HCT116 (cell line): ENCODE measurements at regions not wholly inside any gene's neighbourhood (a gene's known extent, or its start where the extent isn't known, plus 50 kb on each side); places are given as distances from the start of the nearest gene placed in this dataset.

ENCODE experiments used
- ATAC-seq: fragments of 200-7000 bp; cut with Tn5 transposase; 2 replicates; pipeline ENCODE4 v1.9.1; 2020; ENCODE audit warnings: mild to moderate bottlenecking, moderate library complexity
- BruUV-seq: library from RNA; stranded (reverse); fragments of 400-500 nt; replicated peaks from 2 replicates; lab custom pipeline; 2021; lab: Mats Ljungman, UMichigan
- CTCF ChIA-PET: fragments of 300-600 bp; sonication (Branson Sonifier 250); formaldehyde crosslinking; loops from one replicate; lab custom pipeline; 2021; ENCODE audit warnings: antibody characterized with exemption; lab: Charles Lee
- POLR2A ChIA-PET: fragments of 300-600, 350-600 bp; sonication (Branson Sonifier 250); formaldehyde crosslinking; loops from one replicate; lab custom pipeline; 2021; ENCODE audit warnings: antibody characterized with exemption; lab: Charles Lee
- RAD21 ChIA-PET, 2 experiments: fragments of 300-600 bp; sonication (Branson Sonifier 250); formaldehyde crosslinking; loops; one replicate each; lab custom pipeline; 2023; ENCODE audit warnings: low total read pairs in 2 of 2; ENCODE audit not compliant: uncharacterized antibody in 2 of 2, unreplicated experiment in 2 of 2, low non-redundant PET in 1 of 2; lab: Charles Lee
- DNase-seq: peaks from one replicate; pipeline ENCODE4 v3.0.0-alpha.2; 2010; ENCODE audit warnings: low read depth, low spot score
- H2AFZ ChIP-seq: fragments of 200-600 bp; shearing (Covaris generic), sonication (generic); 2 replicates; pipeline ENCODE4 v1.6.1; 2017; ENCODE audit warnings: low read depth, mixed run types, mixed read lengths, antibody characterized with exemption, low read length; ENCODE audit not compliant: poor library complexity, severe bottlenecking
- H3K27ac ChIP-seq: 2 replicates; pipeline ENCODE4 v1.5.1; 2012; ENCODE audit warnings: low read depth, low read length
- H3K27me3 ChIP-seq: fragments of 200-600 bp; sonication (generic); 2 replicates; pipeline ENCODE4 v1.6.1; 2016; ENCODE audit warnings: mixed run types, low read length, mixed read lengths; ENCODE audit not compliant: insufficient read depth
- H3K36me3 ChIP-seq, 2 experiments: fragments of 200-500 bp in 1 of 2; fragments of 200-600 bp in 1 of 2; sonication (Bioruptor generic) in 1 of 2; sonication (generic) in 1 of 2; 2 replicates each; pipeline versions ENCODE4 v1.5.1 to v1.6.1; 2014 to 2016; ENCODE audit warnings: low read length in 2 of 2, inconsistent platforms in 1 of 2, mixed read lengths in 1 of 2, mixed run types in 1 of 2; ENCODE audit not compliant: insufficient read depth in 2 of 2, control insufficient read depth in 1 of 2
- H3K4me1 ChIP-seq, 2 experiments: fragments of 200-600 bp in 1 of 2; sonication (generic) in 1 of 2; 2 replicates each; pipeline versions ENCODE4 v1.5.1 to v1.6.1; 2012 to 2017; ENCODE audit warnings: low read length in 2 of 2, inconsistent platforms in 1 of 2, mild to moderate bottlenecking in 1 of 2, mixed read lengths in 1 of 2, mixed run types in 1 of 2, moderate library complexity in 1 of 2; ENCODE audit not compliant: insufficient read depth in 2 of 2, control insufficient read depth in 1 of 2
- H3K4me2 ChIP-seq: fragments of 200-600 bp; sonication (generic); 2 replicates; pipeline ENCODE4 v1.6.1; 2017; ENCODE audit warnings: mixed run types, low read length, mixed read lengths
- H3K4me3 ChIP-seq, 2 experiments: fragments of 200-600 bp in 1 of 2; sonication (generic) in 1 of 2; replicated peaks in 1 of 2; 2 replicates each; pipeline ENCODE4 v1.5.1; 2011 to 2016; ENCODE audit warnings: low read length in 2 of 2, control low read depth in 1 of 2, low read depth in 1 of 2, mild to moderate bottlenecking in 1 of 2, mixed read lengths in 1 of 2, mixed run types in 1 of 2
- H3K79me2 ChIP-seq: fragments of 200-600 bp; sonication (generic); 2 replicates; pipeline ENCODE4 v1.6.1; 2017; ENCODE audit warnings: mild to moderate bottlenecking, mixed run types, low read length, moderate library complexity, mixed read lengths; ENCODE audit not compliant: insufficient read depth
- H3K9ac ChIP-seq: fragments of 200-600 bp; sonication (generic); 2 replicates; pipeline ENCODE4 v1.6.1; 2016; ENCODE audit warnings: low read length, mixed read lengths
- H3K9me2 ChIP-seq: fragments of 200-600 bp; sonication (generic), shearing (Covaris generic); 2 replicates; pipeline ENCODE4 v1.6.1; 2017; ENCODE audit warnings: mixed run types, mild to moderate bottlenecking, moderate library complexity; ENCODE audit not compliant: insufficient read depth
- H3K9me3 ChIP-seq, 2 experiments: fragments of 200-500 bp in 1 of 2; fragments of 200-600 bp in 1 of 2; sonication (Bioruptor generic) in 1 of 2; sonication (generic) in 1 of 2; 2 replicates each; pipeline ENCODE4 v1.6.1; 2014 to 2017; ENCODE audit warnings: low read length in 2 of 2, mixed read lengths in 2 of 2, inconsistent platforms in 1 of 2, low read depth in 1 of 2, mild to moderate bottlenecking in 1 of 2, mixed run types in 1 of 2, moderate library complexity in 1 of 2; ENCODE audit not compliant: control insufficient read depth in 1 of 2, insufficient read depth in 1 of 2
- H4K20me1 ChIP-seq: fragments of 200-600 bp; sonication (generic), shearing (Covaris generic); 2 replicates; pipeline ENCODE4 v1.6.1; 2017; ENCODE audit warnings: mixed run types, mild to moderate bottlenecking, moderate library complexity; ENCODE audit not compliant: insufficient read depth
- ATF3 ChIP-seq: IDR thresholded peaks from 2 replicates; pipeline ENCODE4 v1.6.1; 2012
- CBX3 ChIP-seq: IDR thresholded peaks from 2 replicates; pipeline ENCODE4 v1.6.1; 2012; ENCODE audit warnings: low read depth
- CEBPB ChIP-seq: IDR thresholded peaks from 2 replicates; pipeline ENCODE4 v1.6.1; 2012; ENCODE audit warnings: low read depth
- CTCF ChIP-seq, 3 experiments: fragments of 200-600 bp in 1 of 3; sonication (generic) in 1 of 3; IDR thresholded peaks in 2 of 3; conservative IDR thresholded peaks in 1 of 3; 2 replicates each; pipeline ENCODE4 v1.5.1; 2012 to 2017; ENCODE audit warnings: low read depth in 2 of 3, low read length in 2 of 3, antibody characterized with exemption in 1 of 3, borderline replicate concordance in 1 of 3, control low read depth in 1 of 3, mild to moderate bottlenecking in 1 of 3, mixed read lengths in 1 of 3, mixed run types in 1 of 3, moderate library complexity in 1 of 3; ENCODE audit not compliant: insufficient read depth in 1 of 3
- ELF1 ChIP-seq: IDR thresholded peaks from 2 replicates; pipeline ENCODE4 v1.6.1; 2012; ENCODE audit warnings: low read depth, borderline replicate concordance
- EZH2phosphoT487 ChIP-seq: fragments of 200-600 bp; IDR thresholded peaks from 2 replicates; pipeline ENCODE4 v1.6.1; 2018; ENCODE audit warnings: antibody characterized with exemption, borderline replicate concordance
- FOSL1 ChIP-seq: IDR thresholded peaks from 2 replicates; pipeline ENCODE4 v1.6.1; 2012; ENCODE audit warnings: low read depth
- POLR2A ChIP-seq: IDR thresholded peaks from 2 replicates; pipeline ENCODE4 v1.7.0; 2011; ENCODE audit warnings: borderline replicate concordance; ENCODE audit not compliant: insufficient read depth, insufficient read length; ENCODE audit errors: extremely low read depth
- RAD21 ChIP-seq: IDR thresholded peaks from 2 replicates; pipeline ENCODE4 v1.6.1; 2012; ENCODE audit warnings: low read depth, mild to moderate bottlenecking
- REST ChIP-seq: IDR thresholded peaks from 2 replicates; pipeline ENCODE4 v1.6.1; 2012; ENCODE audit warnings: low read depth
- SIN3A ChIP-seq: IDR thresholded peaks from 2 replicates; pipeline ENCODE4 v1.6.1; 2012; ENCODE audit warnings: low read depth
- SP1 ChIP-seq: IDR thresholded peaks from 2 replicates; pipeline ENCODE4 v1.6.1; 2012; ENCODE audit warnings: low read depth
- SRF ChIP-seq: IDR thresholded peaks from 2 replicates; pipeline ENCODE4 v1.6.1; 2012; ENCODE audit warnings: low read depth
- TCF7L2 ChIP-seq: IDR thresholded peaks from 2 replicates; pipeline ENCODE4 v1.7.0; 2011; ENCODE audit warnings: borderline replicate concordance, inconsistent platforms; ENCODE audit not compliant: insufficient read depth, insufficient read length; ENCODE audit errors: extremely low read depth
- ZBTB33 ChIP-seq: IDR thresholded peaks from 2 replicates; pipeline ENCODE4 v1.6.1; 2011; ENCODE audit warnings: mild to moderate bottlenecking, low read length, moderate library complexity; ENCODE audit not compliant: insufficient replicate concordance; ENCODE audit errors: extremely low read depth
- intact Hi-C: fragments of 100-400 bp; cut with micrococcal nuclease; formaldehyde crosslinking; loops from 2 replicates; pipeline ENCODE4 v1.10.0; 2022

- DNase-seq (no peak), ATAC-seq (no peak)
- H3K9me3 ChIP-seq = no peaks in the 10 kb centered on the region
- H3K27ac ChIP-seq = no peak overlapping the region
- no peak overlapping the region for H3K4me2 ChIP-seq
- no peaks in the 10 kb centered on the region for H3K9me2 ChIP-seq
- H3K4me1 ChIP-seq = peaks cover 6 to 12% of the 10 kb centered on the region in 2 experiments
- H2AFZ ChIP-seq = peak overlapping the region; percentile 54
- intact Hi-C loops = no loop called here
- no peaks in the 10 kb centered on the region for H3K79me2 ChIP-seq
- CTCF ChIA-PET = no interaction called here
- no peak overlapping the region for H3K9ac ChIP-seq
- H3K4me3 ChIP-seq = no peak overlapping the region
- RAD21 ChIA-PET = no interaction called here
- no TSS peak for BruUV-seq
- POLR2A ChIA-PET = no interaction called here
- no peaks in the 10 kb centered on the region for H3K36me3 ChIP-seq
- H3K27me3 ChIP-seq = no peaks in the 10 kb centered on the region
- no peak for TF ChIP-seq SP1
- TF ChIP-seq CEBPB = no peak
- TF ChIP-seq REST = no peak
- TF ChIP-seq ATF3 = no peak
- no peak for TF ChIP-seq SRF
- no peak for TF ChIP-seq ZBTB33
- no peak for TF ChIP-seq CTCF (IDR thresholded peaks at IDR 0.05 in 2 of 3, conservative IDR thresholded peaks at IDR 0.05 in 1 of 3; ENCODE audit: borderline replicate concordance in 1 of 3, insufficient read depth in 1 of 3, low read depth in 2 of 3, low read length in 2 of 3)
- TF ChIP-seq SIN3A = no peak
- no peak for TF ChIP-seq FOSL1
- TF ChIP-seq RAD21 = no peak
- no peak for TF ChIP-seq TCF7L2
- no peak for TF ChIP-seq POLR2A
- no peak for TF ChIP-seq ELF1
- no peak for TF ChIP-seq EZH2phosphoT487
- no peak for TF ChIP-seq CBX3
- TF ChIP-seq, all 23 proteins: peak for 0
- H4K20me1 ChIP-seq = no peaks in the 10 kb centered on the region
Measured at GRCh38 chr9:72462340-72462739, 59.1 kb upstream of the TMC1 start.
